ENCODE measurements at regions not wholly inside any gene's neighbourhood (a gene's known extent, or its start where the extent isn't known, plus 50 kb on each side); places are given as distances from the start of the nearest gene placed in this dataset.

GRCh38 chrX:1807301-1807731, 192.5 kb downstream of the ASMT start:
- TF ChIP-seq JUND (IDR thresholded peaks at IDR 0.05; ENCODE audit: low read depth, low read length) (no peak), TAF1 (IDR thresholded peaks at IDR 0.05; ENCODE audit: borderline replicate concordance, low read depth, low read length) (no peak), ZNF384 (IDR thresholded peaks at IDR 0.05; ENCODE audit: borderline replicate concordance, low read depth, low read length) (no peak), BCL3 (IDR thresholded peaks at IDR 0.05; ENCODE audit: borderline replicate concordance, insufficient read depth, low read depth, low read length, poor library complexity, severe bottlenecking) (no peak), HDAC6 (IDR thresholded peaks at IDR 0.05; ENCODE audit: unreplicated experiment) (no peak), BHLHE40 (IDR thresholded peaks at IDR 0.05; ENCODE audit: borderline replicate concordance in 1 of 2, low read depth in 2 of 2, low read length in 1 of 2) (no peak), SMARCA5 (IDR thresholded peaks at IDR 0.05) (no peak), NFYB (IDR thresholded peaks at IDR 0.05; ENCODE audit: insufficient read depth, low read depth, low read length) (no peak), CTCF (IDR thresholded peaks at IDR 0.05 in 2 of 3, conservative IDR thresholded peaks at IDR 0.05 in 1 of 3; ENCODE audit: control insufficient read depth in 2 of 3, extremely low read depth in 1 of 3, insufficient read depth in 1 of 3, low read depth in 3 of 3, low read length in 3 of 3) (no peak), ZNF24 (IDR thresholded peaks at IDR 0.05) (no peak), MAX (IDR thresholded peaks at IDR 0.05; ENCODE audit: low read depth, low read length) (no peak), BRCA1 (IDR thresholded peaks at IDR 0.05; ENCODE audit: low read depth, low read length) (no peak), E2F4 (IDR thresholded peaks at IDR 0.05; ENCODE audit: low read depth, low read length) (no peak), BCL11A (IDR thresholded peaks at IDR 0.05; ENCODE audit: low read depth, low read length) (no peak)
